Effector memory CD8-positive, alpha-beta T cell (primary cell): ENCODE measurements at regions not wholly inside any gene's neighbourhood (a gene's known extent, or its start where the extent isn't known, plus 50 kb on each side); places are given as distances from the start of the nearest gene placed in this dataset.

Source experiments
- ATAC-seq: fragments of 150-1000 bp; cut with Tn5 transposase; replicated peaks from 2 replicates; pipeline ENCODE4 v1.10.0; 2021; ENCODE audit warnings: mild to moderate bottlenecking, moderate library complexity
- DNase-seq, 3 experiments: peaks; one replicate each; pipeline ENCODE4 v3.0.0; 2021
- H3K27ac Mint-ChIP-seq, 2 donors: one replicate each; pipeline ENCODE4 v1.8.0; 2022; ENCODE audit warnings: mild to moderate bottlenecking in 2 of 2, mixed read lengths in 2 of 2, moderate library complexity in 2 of 2
- H3K27me3 Mint-ChIP-seq, 2 donors: one replicate each; pipeline ENCODE4 v1.8.0; 2022; ENCODE audit warnings: mixed read lengths in 2 of 2
- H3K36me3 Mint-ChIP-seq: one replicate; pipeline ENCODE4 v1.8.0; 2022; ENCODE audit warnings: mild to moderate bottlenecking, moderate library complexity, mixed read lengths; ENCODE audit not compliant: insufficient read depth
- H3K4me1 Mint-ChIP-seq, 2 donors: one replicate each; pipeline ENCODE4 v1.8.0; 2022; ENCODE audit warnings: low read depth in 2 of 2, mixed read lengths in 2 of 2
- H3K4me3 Mint-ChIP-seq, 2 donors: one replicate each; pipeline ENCODE4 v1.8.0; 2022; ENCODE audit warnings: mild to moderate bottlenecking in 2 of 2, mixed read lengths in 2 of 2, moderate library complexity in 2 of 2
- H3K9me3 Mint-ChIP-seq, 2 donors: one replicate each; pipeline ENCODE4 v1.8.0; 2022; ENCODE audit warnings: mixed read lengths in 2 of 2

DNA sequence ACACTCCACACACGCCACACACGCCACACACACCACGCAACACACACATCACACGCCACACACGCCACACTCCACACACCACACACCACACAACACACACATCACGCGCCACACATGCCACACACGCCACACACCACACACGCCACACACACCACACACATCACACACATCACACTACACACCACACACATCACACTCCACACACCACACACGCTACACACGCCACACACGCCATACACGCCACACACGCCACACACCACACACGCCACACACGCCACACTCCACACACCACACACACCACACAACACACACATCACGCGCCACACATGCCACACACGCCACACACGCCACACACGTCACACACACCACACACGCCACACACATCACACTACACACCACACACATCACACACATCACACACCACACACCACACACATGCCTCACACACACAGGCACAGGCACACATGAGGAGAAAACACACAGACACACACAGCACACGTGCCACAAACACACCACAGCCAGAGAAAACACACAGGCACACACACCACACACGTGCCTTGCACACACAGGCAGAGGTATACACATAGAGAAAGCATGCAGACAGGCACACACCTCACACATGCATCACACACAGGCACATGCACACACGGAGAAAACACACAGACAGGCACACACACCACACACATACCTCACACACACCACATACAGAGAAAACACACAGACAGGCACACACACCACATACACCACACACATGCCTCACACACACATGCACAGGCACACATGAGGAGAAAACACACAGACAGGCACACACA, 241.5 kb upstream of the MYT1L start:
- Mint-ChIP-seq H3K36me3 (no peaks in the 10 kb centered on the region), H3K4me3 (no peak overlapping the region), H3K27me3 (no peaks in the 10 kb centered on the region), H3K9me3 (no peaks in the 10 kb centered on the region), H3K4me1 (no peaks in the 10 kb centered on the region), H3K27ac (no peak overlapping the region)
- ATAC-seq = no peak
- no peak for DNase-seq

DNA sequence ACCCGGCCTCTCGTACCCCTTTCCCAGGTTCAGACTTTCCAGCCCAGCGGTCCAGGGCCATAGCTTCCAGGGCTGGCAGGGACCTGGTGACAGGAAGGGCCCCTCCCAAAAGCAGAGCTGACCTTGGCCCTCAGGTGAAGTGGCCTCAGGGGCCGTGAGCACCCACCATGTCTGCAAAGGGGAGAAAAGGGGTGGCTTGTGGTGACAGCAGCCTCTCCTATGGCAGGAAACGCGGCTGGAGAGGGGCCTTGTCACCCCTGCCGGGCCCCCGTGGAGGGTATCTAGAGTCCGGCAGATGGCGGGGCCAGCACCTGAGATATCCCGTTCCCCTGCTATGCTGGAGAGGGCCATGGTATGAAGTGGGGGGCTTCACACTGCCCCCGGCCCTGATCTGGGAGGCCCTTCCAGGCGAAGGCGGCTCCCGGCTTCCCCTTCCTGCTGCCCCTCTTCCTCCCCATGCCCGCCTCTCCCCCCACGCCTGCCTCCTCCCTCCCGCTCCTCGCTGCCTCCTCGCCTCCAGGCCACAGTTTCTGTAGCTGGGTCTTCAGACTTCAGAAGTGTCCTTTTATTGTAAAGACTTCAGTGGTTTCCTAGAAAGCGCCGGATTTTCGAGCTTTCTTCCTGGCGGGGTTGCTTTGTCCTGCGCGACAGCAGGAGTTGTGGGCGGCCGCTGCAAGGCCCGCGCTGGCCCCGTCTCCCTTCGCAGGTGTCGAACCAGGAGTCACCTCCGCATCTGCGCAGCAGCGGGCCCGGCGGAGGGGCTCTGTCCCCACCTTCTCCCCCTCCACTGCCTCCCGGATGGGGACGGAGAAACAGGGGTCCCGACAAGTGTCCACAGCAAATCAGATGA, 240.5 kb upstream of the MYT1L start:
- H3K9me3 Mint-ChIP-seq = no peaks in the 10 kb centered on the region
- H3K27me3 Mint-ChIP-seq = no peaks in the 10 kb centered on the region
- ATAC-seq = no peak
- H3K4me1 Mint-ChIP-seq = no peaks in the 10 kb centered on the region
- no peaks in the 10 kb centered on the region for H3K36me3 Mint-ChIP-seq
- DNase-seq = no peak
- no peak overlapping the region for H3K4me3 Mint-ChIP-seq
- H3K27ac Mint-ChIP-seq = no peak overlapping the region

DNA sequence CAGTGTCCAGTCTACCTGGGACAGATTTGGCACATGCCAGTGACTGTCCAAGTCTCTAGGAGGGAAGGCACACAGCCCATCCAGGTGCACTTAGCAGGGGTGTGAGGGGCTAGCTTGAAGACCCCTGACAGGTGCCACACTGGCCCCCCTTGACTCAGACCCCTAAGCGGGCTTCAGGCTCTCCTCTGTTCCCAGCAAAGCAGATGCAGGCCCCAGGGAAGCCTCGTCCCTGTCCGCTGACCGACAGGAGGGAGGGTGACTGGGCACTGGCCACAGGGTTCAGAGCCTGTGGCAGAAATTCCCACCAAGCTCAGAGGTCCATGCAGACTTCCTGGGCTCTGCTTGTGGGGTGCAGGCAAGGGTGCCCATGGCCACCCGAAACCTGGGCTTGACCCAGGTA, 239.8 kb upstream of the MYT1L start:
- Mint-ChIP-seq H3K9me3 (no peaks in the 10 kb centered on the region), H3K4me1 (no peaks in the 10 kb centered on the region), H3K27ac (no peak overlapping the region), H3K27me3 (no peaks in the 10 kb centered on the region), H3K36me3 (no peaks in the 10 kb centered on the region), H3K4me3 (no peak overlapping the region)
- ATAC-seq (no peak), DNase-seq (no peak)

DNA sequence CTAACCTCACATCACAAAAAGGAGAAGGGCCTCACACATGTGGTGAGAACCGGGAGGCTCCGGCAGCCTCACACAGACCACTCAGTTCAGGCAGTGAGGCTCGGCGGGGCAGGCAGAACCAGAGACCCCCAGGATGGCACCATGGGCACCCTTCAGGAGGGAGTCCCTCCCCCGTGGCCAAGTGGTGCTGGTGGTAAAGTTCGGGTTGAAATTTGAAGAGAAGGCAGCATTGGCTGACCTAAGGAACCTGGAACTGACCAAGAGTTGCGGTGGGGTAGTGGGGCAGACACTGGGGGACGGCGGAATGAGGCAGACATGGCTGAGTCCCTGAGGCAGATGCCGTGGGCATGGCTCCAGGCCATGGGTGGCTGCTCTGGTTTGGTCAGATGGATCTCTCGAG, 239.3 kb upstream of the MYT1L start:
- no peak for DNase-seq
- no peak for ATAC-seq
- Mint-ChIP-seq H3K4me3 (no peak overlapping the region), H3K4me1 (no peaks in the 10 kb centered on the region), H3K27ac (no peak overlapping the region), H3K36me3 (no peaks in the 10 kb centered on the region), H3K9me3 (no peaks in the 10 kb centered on the region), H3K27me3 (no peaks in the 10 kb centered on the region)

DNA sequence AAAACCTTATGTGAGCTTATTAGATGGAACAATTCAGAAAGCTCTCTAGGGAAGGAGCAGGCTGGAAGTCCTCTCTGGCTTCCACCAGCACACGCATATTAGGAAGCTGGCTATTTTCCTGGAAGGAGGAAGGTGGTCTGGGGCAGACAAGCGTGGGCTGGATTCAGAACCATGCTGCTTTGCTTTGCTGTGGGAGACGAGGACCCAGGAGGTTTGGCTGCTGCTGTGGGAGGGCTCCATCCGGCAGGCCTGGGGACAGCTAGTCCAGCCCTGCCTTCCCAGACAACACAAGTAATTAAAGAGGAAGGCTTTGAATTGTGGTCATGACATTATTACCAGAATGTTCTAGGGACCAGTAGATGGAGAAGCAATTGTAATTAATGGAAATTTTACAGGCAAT, 238.8 kb upstream of the MYT1L start:
- Mint-ChIP-seq H3K27ac (no peak overlapping the region), H3K36me3 (no peaks in the 10 kb centered on the region), H3K4me3 (no peak overlapping the region), H3K9me3 (no peaks in the 10 kb centered on the region), H3K4me1 (no peaks in the 10 kb centered on the region), H3K27me3 (no peaks in the 10 kb centered on the region)
- ATAC-seq (no peak), DNase-seq (no peak)

DNA sequence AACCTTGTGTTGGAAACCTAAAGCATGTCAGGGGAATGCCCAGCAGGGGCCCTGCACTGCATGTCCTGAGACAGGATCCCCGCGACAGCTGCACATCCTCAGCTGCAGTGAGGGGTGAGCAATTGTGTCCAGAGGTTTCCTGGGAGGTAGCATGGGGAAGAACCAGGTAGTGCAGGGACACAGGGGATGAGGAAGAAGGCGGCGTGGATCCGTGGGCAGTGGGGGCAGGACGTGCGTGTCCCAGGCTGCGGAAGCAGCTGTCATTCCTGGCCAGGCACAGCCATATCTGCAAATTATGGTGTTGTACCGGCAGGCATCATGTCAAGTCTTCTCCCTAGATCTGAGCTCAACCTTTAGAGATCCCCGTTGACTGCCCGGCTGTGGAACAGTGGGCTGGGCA, 238.2 kb upstream of the MYT1L start:
- no peak overlapping the region for H3K4me3 Mint-ChIP-seq
- no peaks in the 10 kb centered on the region for H3K4me1 Mint-ChIP-seq
- ATAC-seq = no peak
- no peaks in the 10 kb centered on the region for H3K9me3 Mint-ChIP-seq
- no peak for DNase-seq
- H3K36me3 Mint-ChIP-seq = no peaks in the 10 kb centered on the region
- no peak overlapping the region for H3K27ac Mint-ChIP-seq
- H3K27me3 Mint-ChIP-seq = no peaks in the 10 kb centered on the region

DNA sequence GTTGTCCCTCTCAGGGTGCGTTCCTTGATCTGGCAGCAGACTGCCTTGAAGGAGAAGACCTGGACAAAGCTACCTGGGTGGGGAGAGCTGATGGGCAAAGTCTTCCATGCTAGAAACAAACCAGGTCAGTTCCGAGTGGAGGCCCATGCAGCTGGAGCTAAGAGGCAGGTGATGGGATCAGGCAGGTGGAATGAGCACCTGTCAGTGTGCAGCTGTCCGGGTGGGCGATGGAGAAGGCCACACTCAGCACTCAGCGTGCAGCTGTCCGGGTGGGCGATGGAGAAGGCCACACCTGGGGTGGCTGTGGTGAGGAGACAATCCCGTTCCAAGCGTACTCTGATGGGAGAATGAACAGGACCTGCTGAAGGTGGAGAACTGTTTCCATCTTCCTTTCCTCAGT, 237.3 kb upstream of the MYT1L start:
- no peak overlapping the region for H3K4me3 Mint-ChIP-seq
- no peak for DNase-seq
- peaks cover 0 to 3% of the 10 kb centered on the region in 2 donors for H3K9me3 Mint-ChIP-seq
- ATAC-seq = no peak
- H3K27me3 Mint-ChIP-seq = no peaks in the 10 kb centered on the region
- no peaks in the 10 kb centered on the region for H3K4me1 Mint-ChIP-seq
- H3K27ac Mint-ChIP-seq = no peak overlapping the region
- no peaks in the 10 kb centered on the region for H3K36me3 Mint-ChIP-seq

DNA sequence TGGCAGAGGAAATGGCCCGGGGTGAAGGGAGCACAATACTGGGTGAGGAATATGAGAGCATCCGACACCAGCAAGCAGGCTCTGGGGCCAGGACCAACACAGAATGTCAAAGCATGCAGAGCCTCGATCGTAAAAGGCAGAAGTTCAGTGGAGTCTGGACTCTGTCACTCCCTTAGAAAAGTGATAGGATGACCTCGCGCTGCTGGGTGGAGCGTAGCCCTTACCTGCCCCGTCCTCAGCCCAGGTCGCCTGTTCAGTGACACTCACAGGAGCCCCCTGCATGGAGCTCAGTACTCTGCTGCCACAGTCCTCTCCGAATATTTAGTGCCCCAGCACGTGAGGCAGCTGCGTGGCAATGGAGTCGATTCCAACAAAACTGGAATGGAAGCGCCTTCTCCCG, 236.7 kb upstream of the MYT1L start:
- no peak overlapping the region for H3K4me3 Mint-ChIP-seq
- DNase-seq (no peak), ATAC-seq (no peak)
- H3K36me3 Mint-ChIP-seq = no peaks in the 10 kb centered on the region
- no peak overlapping the region for H3K27ac Mint-ChIP-seq
- no peaks in the 10 kb centered on the region for H3K4me1 Mint-ChIP-seq
- H3K9me3 Mint-ChIP-seq = peaks cover 0 to 7% of the 10 kb centered on the region in 2 donors
- H3K27me3 Mint-ChIP-seq = no peaks in the 10 kb centered on the region

DNA sequence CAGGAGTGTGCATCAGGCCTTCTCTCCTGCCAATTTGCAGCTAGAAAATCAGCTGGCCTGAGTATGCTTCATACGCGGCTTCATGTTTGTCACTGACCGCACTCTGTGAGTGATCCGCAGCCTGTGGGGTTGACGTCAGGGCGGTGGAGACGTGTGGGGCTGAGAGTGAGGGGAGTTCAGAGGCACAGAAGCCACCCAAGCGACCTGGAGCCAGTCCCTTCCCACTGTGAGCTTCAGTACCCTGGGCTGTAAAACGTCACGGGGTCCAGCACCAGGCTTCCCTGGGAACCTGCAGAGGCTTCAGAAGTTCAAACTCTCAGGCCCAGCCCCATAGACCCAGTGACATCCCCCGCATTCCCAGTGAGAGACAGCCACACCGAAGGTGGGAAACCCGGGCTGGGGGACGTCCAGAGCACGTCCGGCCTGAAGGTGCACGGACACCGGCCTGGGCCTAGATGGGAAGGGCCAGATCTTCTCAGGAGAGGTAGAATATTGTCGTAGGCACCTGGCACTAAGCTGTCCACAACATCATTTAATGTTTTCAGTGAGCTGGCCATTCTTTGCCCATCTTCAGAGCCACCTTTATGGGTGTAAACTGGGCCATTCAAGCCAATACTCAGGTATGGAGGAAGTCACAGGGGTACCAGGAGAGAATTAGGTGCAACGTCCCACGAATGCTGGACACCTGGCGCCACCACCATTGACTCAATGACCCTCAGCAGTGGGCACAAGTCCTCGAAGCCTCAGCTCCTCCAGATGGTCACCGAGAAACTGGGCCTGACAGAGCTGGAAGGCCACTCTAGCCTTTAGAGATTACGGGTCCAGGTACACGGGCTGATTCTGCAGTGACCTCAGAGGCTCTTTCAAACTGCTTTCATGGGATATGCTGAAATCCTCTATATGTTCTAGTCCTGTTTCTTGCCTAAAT, 235.6 kb upstream of the MYT1L start:
- peaks cover 0 to 7% of the 10 kb centered on the region in 2 donors for H3K9me3 Mint-ChIP-seq
- H3K4me1 Mint-ChIP-seq = no peaks in the 10 kb centered on the region
- no peak overlapping the region for H3K4me3 Mint-ChIP-seq
- no peaks in the 10 kb centered on the region for H3K36me3 Mint-ChIP-seq
- H3K27ac Mint-ChIP-seq = no peak overlapping the region
- DNase-seq (no peak), ATAC-seq (no peak)
- no peaks in the 10 kb centered on the region for H3K27me3 Mint-ChIP-seq

DNA sequence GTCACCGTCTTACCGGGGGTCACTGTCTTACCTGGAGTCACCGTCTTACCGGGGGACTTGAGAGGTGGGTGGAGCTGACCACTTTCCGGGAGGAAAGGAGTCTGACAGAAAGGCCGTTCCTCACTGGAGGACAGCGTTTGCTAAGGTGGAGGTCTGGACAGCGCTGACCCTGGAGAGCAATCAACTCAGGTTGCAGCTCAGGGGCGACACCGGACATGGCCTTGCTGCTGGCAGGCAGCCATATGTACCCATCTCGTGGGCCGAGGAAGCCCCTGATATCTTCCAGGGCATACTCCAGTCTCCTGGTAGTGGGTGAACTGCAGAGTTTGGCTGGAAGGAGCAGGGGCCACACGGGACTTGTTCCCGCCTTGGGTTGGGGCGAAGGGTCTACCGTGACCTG, 234.6 kb upstream of the MYT1L start:
- Mint-ChIP-seq H3K36me3 (no peaks in the 10 kb centered on the region), H3K27ac (no peak overlapping the region), H3K4me3 (no peak overlapping the region), H3K9me3 (peaks cover 0 to 7% of the 10 kb centered on the region in 2 donors), H3K4me1 (no peaks in the 10 kb centered on the region), H3K27me3 (no peaks in the 10 kb centered on the region)
- no peak for DNase-seq
- ATAC-seq = no peak

DNA sequence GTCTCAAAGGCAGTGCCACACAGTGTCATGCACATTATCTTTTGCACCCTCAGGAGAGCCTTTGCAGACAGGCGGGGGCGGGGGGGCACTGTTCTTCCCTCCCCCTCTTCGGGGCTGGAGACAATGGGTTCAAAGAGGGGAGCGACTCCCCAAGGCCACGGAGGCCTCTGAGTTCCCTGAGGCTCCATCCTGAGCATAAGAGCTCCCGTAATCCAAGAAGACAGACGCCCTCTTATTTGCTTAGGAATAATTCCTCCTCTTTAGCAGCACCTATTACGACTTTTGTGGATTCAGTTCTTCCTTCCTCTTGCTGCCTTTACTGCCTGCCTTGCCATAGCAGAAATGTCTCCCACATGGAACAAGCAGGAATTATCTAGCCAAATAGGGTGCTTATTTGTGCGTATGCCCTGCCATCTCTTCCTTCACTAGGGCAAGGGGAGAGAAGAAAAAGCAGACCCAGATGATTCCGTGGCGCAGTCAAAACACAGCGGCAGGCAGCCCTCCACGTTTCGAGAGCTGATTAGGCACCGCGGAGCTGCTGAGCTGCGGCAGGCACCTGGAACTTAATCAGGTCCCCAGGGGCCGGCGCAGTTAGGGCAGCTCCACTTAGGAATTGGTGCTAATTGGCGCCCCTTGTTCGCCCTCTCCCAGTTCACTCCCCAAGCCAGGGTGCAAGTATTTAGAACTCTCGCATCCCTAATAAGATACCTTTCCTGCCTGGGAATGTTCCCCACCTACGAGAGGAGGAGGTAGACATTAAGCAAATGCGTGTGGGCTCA, 233.4 kb upstream of the MYT1L start:
- Mint-ChIP-seq H3K27ac (no peak overlapping the region), H3K9me3 (peaks cover 0 to 7% of the 10 kb centered on the region in 2 donors), H3K36me3 (no peaks in the 10 kb centered on the region), H3K4me3 (no peak overlapping the region), H3K27me3 (no peaks in the 10 kb centered on the region), H3K4me1 (no peaks in the 10 kb centered on the region)
- no peak for ATAC-seq
- DNase-seq = no peak

DNA sequence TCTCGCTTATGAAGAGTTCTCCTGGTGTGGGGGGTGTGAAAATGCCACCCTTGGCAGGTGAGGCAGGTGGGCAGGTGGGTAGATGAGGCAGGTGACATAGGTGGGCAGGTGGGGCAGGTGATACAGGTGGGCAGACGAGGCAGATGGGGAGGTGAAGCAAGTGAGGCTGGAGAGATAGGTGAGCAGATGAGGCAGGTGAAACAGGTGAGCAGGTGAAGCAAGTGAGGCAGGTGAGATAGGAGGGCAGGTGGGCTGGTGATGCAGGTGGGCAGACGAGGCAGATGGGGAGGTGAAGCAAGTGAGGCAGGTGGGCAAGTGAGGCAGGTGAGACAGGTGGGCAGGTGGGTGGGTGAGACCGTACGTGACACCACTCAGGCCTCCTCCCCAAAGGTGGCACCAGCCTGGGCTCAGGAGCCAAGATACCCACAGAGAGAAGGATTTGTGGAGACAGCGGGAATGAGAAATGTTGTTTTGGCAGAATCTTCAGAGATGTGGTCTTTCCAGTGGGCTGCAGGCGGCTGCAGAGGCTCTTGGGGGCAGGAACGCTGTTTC, 232.3 kb upstream of the MYT1L start:
- Mint-ChIP-seq H3K4me3 (no peak overlapping the region), H3K36me3 (no peaks in the 10 kb centered on the region), H3K27me3 (no peaks in the 10 kb centered on the region), H3K4me1 (peaks cover 0 to 1% of the 10 kb centered on the region in 2 donors), H3K9me3 (peaks cover 1 to 7% of the 10 kb centered on the region in 2 donors), H3K27ac (no peak overlapping the region)
- ATAC-seq (no peak), DNase-seq (no peak)
